ENCODE measurements at regions not wholly inside any gene's neighbourhood (a gene's known extent, or its start where the extent isn't known, plus 50 kb on each side); places are given as distances from the start of the nearest gene placed in this dataset.

DNA sequence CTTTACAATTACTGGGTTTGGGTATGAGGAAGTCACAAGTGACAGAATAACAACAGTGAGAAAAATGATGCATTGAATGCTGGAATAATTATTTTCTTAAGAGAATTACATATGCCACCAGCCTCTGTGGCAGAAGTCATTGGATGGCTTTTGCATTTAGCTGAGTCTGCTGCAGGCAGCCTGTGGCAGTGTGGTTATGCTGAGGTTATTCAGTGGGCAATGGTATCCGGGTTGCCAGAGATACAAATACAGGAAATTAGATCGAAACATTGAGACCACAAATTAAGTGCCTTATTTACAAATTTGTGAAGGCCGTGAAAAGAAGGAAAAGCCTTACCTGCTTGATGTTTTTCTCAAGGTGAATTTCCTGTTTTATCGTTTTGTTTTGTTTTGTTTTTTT lies 1050.0 kb downstream of the GALC start:
- TF ChIP-seq, protein P1, sequence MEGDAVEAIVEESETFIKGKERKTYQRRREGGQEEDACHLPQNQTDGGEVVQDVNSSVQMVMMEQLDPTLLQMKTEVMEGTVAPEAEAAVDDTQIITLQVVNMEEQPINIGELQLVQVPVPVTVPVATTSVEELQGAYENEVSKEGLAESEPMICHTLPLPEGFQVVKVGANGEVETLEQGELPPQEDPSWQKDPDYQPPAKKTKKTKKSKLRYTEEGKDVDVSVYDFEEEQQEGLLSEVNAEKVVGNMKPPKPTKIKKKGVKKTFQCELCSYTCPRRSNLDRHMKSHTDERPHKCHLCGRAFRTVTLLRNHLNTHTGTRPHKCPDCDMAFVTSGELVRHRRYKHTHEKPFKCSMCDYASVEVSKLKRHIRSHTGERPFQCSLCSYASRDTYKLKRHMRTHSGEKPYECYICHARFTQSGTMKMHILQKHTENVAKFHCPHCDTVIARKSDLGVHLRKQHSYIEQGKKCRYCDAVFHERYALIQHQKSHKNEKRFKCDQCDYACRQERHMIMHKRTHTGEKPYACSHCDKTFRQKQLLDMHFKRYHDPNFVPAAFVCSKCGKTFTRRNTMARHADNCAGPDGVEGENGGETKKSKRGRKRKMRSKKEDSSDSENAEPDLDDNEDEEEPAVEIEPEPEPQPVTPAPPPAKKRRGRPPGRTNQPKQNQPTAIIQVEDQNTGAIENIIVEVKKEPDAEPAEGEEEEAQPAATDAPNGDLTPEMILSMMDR (conservative IDR thresholded peaks at IDR 0.05): no peak
- no peak for TF ChIP-seq ZFX (IDR thresholded peaks at IDR 0.05)

Data from C4-2B (cell line).